HEK293T (cell line): ENCODE measurements at regions not wholly inside any gene's neighbourhood (a gene's known extent, or its start where the extent isn't known, plus 50 kb on each side); places are given as distances from the start of the nearest gene placed in this dataset.

Source experiments
- CTCF ChIA-PET: fragments of 350-600 bp; formaldehyde crosslinking; extraction: SDS; loops from one replicate; lab custom pipeline; 2021; ENCODE audit warnings: antibody characterized with exemption, inconsistent platforms; lab: Yijun Ruan, JAX
- POLR2A ChIA-PET: fragments of 350-600 bp; formaldehyde crosslinking; extraction: SDS; loops from one replicate; lab custom pipeline; 2020; ENCODE audit warnings: antibody characterized with exemption, inconsistent platforms; lab: Yijun Ruan, JAX
- DNase-seq: peaks from one replicate; pipeline ENCODE4 v3.0.0; 2012; ENCODE audit warnings: mixed read lengths; ENCODE audit errors: extremely low spot score
- ARNT ChIP-seq: fragments of 450-650 bp; IDR thresholded peaks from 2 replicates; pipeline ENCODE4 v1.6.1; 2017; ENCODE audit warnings: mild to moderate bottlenecking
- BHLHE40 ChIP-seq: fragments of 450-650 bp; IDR thresholded peaks from 2 replicates; pipeline ENCODE4 v1.6.1; 2016; ENCODE audit warnings: mild to moderate bottlenecking, moderate library complexity, borderline replicate concordance
- CTBP1 ChIP-seq: fragments of 450-650 bp; IDR thresholded peaks from 2 replicates; pipeline ENCODE4 v1.6.1; 2016; ENCODE audit warnings: borderline replicate concordance
- ELF4 ChIP-seq: fragments of 450-650 bp; IDR thresholded peaks from 2 replicates; pipeline ENCODE4 v1.6.1; 2017; ENCODE audit warnings: antibody characterized with exemption
- FOXA1 ChIP-seq: fragments of 450-650 bp; IDR thresholded peaks from 2 replicates; pipeline ENCODE4 v1.6.1; 2016; ENCODE audit warnings: mild to moderate bottlenecking
- FOXK2 ChIP-seq: fragments of 450-650 bp; IDR thresholded peaks from 2 replicates; pipeline ENCODE4 v1.6.1; 2016; ENCODE audit warnings: mild to moderate bottlenecking
- FOXM1 ChIP-seq: fragments of 450-650 bp; IDR thresholded peaks from 2 replicates; pipeline ENCODE4 v1.6.1; 2017; ENCODE audit warnings: mild to moderate bottlenecking, borderline replicate concordance
- HDGF ChIP-seq: fragments of 450-650 bp; IDR thresholded peaks from 2 replicates; pipeline ENCODE4 v1.6.1; 2017; ENCODE audit warnings: antibody characterized with exemption, borderline replicate concordance
- L3MBTL2 ChIP-seq: fragments of 450-650 bp; conservative IDR thresholded peaks from 2 replicates; pipeline ENCODE4 v1.6.1; 2016; ENCODE audit warnings: mild to moderate bottlenecking
- LEF1 ChIP-seq: fragments of 450-650 bp; IDR thresholded peaks from 2 replicates; pipeline ENCODE4 v1.6.1; 2017; ENCODE audit warnings: mild to moderate bottlenecking, borderline replicate concordance
- NFRKB ChIP-seq: fragments of 450-650 bp; IDR thresholded peaks from 2 replicates; pipeline ENCODE4 v1.6.1; 2016; ENCODE audit warnings: mild to moderate bottlenecking, moderate library complexity
- SP1 ChIP-seq: fragments of 450-650 bp; IDR thresholded peaks from 2 replicates; pipeline ENCODE4 v1.6.1; 2017
- SUZ12 ChIP-seq: fragments of 450-650 bp; IDR thresholded peaks from 2 replicates; pipeline ENCODE4 v1.6.1; 2016; ENCODE audit warnings: mild to moderate bottlenecking
- TARDBP ChIP-seq: fragments of 450-650 bp; IDR thresholded peaks from 2 replicates; pipeline ENCODE4 v1.6.1; 2016
- ZNF384 ChIP-seq: fragments of 450-650 bp; IDR thresholded peaks from 2 replicates; pipeline ENCODE4 v1.6.1; 2016
- TF ChIP-seq, protein P1 (sequence below): fragments of 450-650 bp; IDR thresholded peaks from 2 replicates; pipeline ENCODE4 v1.6.1; 2016

DNA sequence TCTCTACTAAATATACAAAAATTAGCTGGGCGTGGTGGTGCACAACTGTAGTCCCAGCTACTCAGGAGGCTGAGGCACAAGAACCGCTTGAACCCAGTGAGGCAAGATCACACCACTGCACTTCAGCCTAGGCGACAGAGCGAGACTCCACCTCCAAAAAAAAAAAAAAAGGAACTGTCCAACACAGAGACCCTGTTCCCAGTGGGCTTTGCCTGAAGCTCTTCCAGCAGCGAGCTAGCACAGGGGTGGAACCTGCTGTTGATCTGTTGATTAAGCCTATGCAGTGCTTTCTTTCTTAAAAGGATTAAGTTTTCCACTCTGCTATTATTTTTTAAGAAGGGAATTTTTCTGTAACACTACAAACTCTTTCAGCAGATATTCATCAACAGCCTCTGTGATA lies 171.0 kb upstream of the TUT7 start:
- DNase-seq = no peak
- ChIA-PET CTCF (no interaction called here), POLR2A (no interaction called here)
- TF ChIP-seq FOXM1 (no peak), NFRKB (no peak), CTBP1 (no peak), ARNT (no peak), ZNF384 (no peak), L3MBTL2 (no peak), LEF1 (no peak), FOXA1 (no peak), FOXK2 (no peak), SP1 (no peak), ELF4 (no peak), SUZ12 (no peak), TARDBP (no peak), BHLHE40 (no peak), HDGF (no peak)
- TF ChIP-seq, protein P1, sequence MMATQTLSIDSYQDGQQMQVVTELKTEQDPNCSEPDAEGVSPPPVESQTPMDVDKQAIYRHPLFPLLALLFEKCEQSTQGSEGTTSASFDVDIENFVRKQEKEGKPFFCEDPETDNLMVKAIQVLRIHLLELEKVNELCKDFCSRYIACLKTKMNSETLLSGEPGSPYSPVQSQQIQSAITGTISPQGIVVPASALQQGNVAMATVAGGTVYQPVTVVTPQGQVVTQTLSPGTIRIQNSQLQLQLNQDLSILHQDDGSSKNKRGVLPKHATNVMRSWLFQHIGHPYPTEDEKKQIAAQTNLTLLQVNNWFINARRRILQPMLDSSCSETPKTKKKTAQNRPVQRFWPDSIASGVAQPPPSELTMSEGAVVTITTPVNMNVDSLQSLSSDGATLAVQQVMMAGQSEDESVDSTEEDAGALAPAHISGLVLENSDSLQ = no peak

DNA sequence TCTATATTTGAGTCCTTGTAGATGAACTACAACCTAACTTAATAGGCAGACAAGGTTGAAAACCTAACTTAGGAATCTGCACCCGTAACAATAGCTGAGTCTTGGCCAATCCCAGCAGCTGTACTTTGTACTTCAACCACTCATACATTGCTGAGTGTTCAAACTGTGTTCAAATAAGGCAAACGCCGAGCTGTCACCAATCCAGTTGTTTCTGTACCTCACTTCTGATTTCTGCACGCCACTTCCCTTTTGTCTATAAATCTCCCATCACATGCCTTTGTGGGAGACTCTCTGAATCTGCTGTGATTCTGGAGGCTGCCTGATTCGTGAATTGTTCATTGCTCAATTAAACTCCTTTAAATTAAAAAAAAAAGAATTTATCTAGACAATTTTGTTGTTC lies 167.8 kb upstream of the TUT7 start:
- POLR2A ChIA-PET = no interaction called here
- CTCF ChIA-PET = no interaction called here

DNA sequence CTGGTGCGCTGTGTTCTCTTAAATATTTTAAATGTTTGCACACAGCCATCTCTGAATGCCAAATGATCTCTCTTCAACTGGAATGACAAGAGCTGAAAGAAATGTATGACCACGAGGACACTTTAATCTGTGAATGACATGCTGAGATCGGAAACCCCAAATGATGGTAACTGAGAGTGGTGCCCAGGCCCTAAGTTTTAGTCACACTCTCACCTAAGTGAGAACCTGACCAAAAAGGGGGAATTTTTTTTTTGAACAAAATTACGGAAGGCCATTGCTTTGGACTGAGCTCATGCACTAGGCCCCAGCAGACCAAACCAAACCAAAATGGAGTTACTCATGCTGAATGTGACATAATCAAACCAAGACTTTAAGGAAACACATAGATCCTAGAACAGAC lies 167.1 kb upstream of the TUT7 start:
- DNase-seq = no peak
- POLR2A ChIA-PET = no interaction called here
- TF ChIP-seq LEF1 (no peak), CTBP1 (no peak), NFRKB (no peak), ARNT (no peak), L3MBTL2 (no peak), SP1 (no peak), ZNF384 (no peak), FOXM1 (no peak), ELF4 (no peak), FOXA1 (no peak), HDGF (no peak), SUZ12 (no peak)
- TF ChIP-seq, protein P1 = no peak
- CTCF ChIA-PET = no interaction called here

More for the DNA sequence above, 167.8 kb upstream of the TUT7 start:
- no peak for DNase-seq
- TF ChIP-seq L3MBTL2 = no peak
- no peak for TF ChIP-seq NFRKB
- no peak for TF ChIP-seq ELF4
- no peak for TF ChIP-seq FOXM1
- no peak for TF ChIP-seq FOXA1
- TF ChIP-seq SUZ12 = no peak
- no peak for TF ChIP-seq LEF1
- no peak for TF ChIP-seq ARNT
- no peak for TF ChIP-seq ZNF384
- no peak for TF ChIP-seq SP1
- no peak for TF ChIP-seq FOXK2
- no peak for TF ChIP-seq HDGF
- TF ChIP-seq, protein P1 = no peak
- no peak for TF ChIP-seq CTBP1
- TF ChIP-seq BHLHE40 = no peak
- TF ChIP-seq TARDBP = no peak

DNA sequence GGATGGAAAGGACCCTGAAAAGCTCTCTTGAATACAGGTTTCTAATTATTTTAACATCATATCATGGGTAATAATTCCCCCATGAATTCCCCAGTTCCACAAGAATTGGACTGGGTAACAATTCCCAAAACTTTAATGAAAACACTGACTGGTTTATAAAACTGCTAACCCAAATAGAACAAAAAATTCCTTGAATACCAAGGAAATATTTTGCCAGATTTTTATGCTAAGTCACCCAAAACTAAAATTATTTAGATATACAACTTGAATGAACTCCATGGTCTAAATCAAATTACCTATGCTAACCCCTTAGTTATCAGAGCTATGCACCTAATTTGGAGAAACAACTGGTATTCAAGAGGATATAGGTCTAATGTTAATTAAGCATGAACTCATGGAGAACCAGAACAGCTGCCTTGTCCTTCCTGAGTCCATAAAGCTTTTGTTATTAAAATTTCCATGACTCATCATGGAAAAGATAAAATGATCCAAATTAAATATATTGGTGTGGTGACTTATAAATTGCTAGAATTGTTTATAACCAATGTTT lies 164.9 kb upstream of the TUT7 start:
- no peak for DNase-seq
- ChIA-PET CTCF (no interaction called here), POLR2A (no interaction called here)
- TF ChIP-seq HDGF (no peak), CTBP1 (no peak), BHLHE40 (no peak), NFRKB (no peak), L3MBTL2 (no peak), TARDBP (no peak), SP1 (no peak), ELF4 (no peak), ARNT (no peak), FOXM1 (no peak)
- TF ChIP-seq, protein P1 = no peak

DNA sequence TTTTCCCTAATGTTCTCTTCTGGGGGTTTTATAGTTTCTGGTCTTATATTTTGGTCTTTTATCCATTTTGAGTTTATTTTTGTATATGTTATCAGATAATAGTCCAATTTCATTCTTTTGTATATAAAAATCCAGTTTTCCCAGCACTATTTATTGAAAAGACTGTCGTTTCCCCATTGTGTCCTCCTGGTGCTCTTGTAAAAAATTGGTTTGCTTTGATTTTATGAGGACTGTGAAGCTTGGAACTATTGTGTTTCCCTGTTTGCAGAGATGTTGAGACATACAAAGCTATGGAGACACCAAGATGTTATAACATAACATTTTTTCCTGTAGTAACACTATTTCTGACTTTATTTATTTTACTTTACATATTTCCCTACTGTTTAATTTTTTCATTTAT lies 163.3 kb upstream of the TUT7 start:
- ChIA-PET CTCF (no interaction called here), POLR2A (no interaction called here)
- no peak for TF ChIP-seq L3MBTL2
- no peak for DNase-seq

DNA sequence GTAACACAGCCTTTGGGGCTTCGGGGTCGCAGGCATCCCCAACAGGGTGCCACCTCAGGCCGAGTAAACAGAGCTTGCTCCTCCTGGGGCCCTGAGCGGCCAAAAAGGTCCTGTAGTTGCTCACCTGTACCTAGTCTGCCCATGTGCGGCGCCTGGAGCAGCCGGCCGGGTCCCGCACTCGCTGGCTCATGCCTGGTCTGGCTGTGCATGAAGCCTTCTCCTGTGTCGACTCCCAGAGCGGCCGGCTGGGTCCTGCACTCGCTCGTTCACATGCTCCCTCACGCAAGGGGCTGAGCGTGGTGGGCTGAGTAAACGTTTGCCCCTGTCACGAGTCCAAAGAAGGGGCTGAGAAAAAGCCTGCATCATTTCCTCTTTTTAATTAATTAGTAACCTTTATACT lies 162.4 kb upstream of the TUT7 start:
- no peak for DNase-seq
- CTCF ChIA-PET = no interaction called here
- TF ChIP-seq, protein P1 = no peak
- TF ChIP-seq HDGF = no peak
- no peak for TF ChIP-seq ARNT
- TF ChIP-seq FOXA1 = no peak
- no peak for TF ChIP-seq LEF1
- no peak for TF ChIP-seq ELF4
- TF ChIP-seq NFRKB = no peak
- no peak for TF ChIP-seq BHLHE40
- no peak for TF ChIP-seq L3MBTL2
- TF ChIP-seq SP1 = no peak
- POLR2A ChIA-PET = no interaction called here
